ENCODE measurements at regions not wholly inside any gene's neighbourhood (a gene's known extent, or its start where the extent isn't known, plus 50 kb on each side); places are given as distances from the start of the nearest gene placed in this dataset.

DNA sequence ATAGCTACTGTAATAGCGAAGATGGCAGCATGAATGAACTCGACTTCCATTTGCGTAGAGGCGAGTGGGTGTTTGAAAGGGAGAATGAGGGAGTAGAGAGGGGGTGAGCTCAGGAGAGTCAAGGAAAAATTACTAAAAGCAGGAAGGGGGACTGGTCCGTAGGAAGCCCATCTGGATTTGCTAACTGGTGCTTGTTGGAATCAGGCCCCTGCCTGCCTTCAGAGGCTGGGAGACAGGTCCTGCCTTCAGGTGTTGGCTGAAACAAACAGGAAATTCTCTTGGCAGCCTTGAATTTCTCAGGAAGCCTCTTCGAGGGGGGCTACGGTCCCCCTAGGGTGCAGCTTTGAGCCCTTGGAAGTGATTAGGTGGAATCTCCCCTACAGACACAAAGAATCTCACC lies 121.7 kb downstream of the OLFM1 start:
- H3K4me3 Mint-ChIP-seq, result no peak overlapping the region
- no peak overlapping the region for H3K27ac Mint-ChIP-seq
- peaks cover 4% of the 10 kb centered on the region for H3K9me3 Mint-ChIP-seq
- no peaks in the 10 kb centered on the region for H3K36me3 Mint-ChIP-seq (ENCODE audit: low read depth)
- no peaks in the 10 kb centered on the region for H3K4me1 Mint-ChIP-seq
- DNase-seq, result no peak
- no peaks in the 10 kb centered on the region for H3K27me3 Mint-ChIP-seq
- intact Hi-C loops (cut with micrococcal nuclease), result no loop called here

DNA sequence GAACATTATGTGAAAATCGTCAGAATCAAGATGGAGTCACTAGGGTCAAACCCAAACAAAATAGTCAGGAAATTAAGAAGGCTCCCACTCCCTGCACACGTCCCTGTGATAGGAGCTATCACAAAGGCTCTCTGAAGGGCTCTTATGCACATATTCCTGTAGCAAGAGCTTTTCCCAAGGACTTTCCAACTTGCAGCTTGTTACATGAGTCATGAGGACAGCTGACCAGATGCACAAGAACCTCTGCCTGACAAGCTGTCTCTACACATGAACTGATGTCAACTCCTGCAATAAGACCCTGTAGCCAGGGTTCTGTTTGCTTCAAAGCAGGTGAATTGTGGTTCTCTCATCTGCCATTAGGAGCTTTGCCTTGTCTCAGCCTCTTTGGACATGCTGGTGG lies 122.4 kb downstream of the OLFM1 start:
- Mint-ChIP-seq H3K27ac (no peak overlapping the region), H3K36me3 (ENCODE audit: low read depth) (no peaks in the 10 kb centered on the region), H3K4me3 (no peak overlapping the region), H3K27me3 (no peaks in the 10 kb centered on the region), H3K4me1 (no peaks in the 10 kb centered on the region), H3K9me3 (peaks cover 4% of the 10 kb centered on the region)
- intact Hi-C loops (cut with micrococcal nuclease), result no loop called here
- no peak for DNase-seq

DNA sequence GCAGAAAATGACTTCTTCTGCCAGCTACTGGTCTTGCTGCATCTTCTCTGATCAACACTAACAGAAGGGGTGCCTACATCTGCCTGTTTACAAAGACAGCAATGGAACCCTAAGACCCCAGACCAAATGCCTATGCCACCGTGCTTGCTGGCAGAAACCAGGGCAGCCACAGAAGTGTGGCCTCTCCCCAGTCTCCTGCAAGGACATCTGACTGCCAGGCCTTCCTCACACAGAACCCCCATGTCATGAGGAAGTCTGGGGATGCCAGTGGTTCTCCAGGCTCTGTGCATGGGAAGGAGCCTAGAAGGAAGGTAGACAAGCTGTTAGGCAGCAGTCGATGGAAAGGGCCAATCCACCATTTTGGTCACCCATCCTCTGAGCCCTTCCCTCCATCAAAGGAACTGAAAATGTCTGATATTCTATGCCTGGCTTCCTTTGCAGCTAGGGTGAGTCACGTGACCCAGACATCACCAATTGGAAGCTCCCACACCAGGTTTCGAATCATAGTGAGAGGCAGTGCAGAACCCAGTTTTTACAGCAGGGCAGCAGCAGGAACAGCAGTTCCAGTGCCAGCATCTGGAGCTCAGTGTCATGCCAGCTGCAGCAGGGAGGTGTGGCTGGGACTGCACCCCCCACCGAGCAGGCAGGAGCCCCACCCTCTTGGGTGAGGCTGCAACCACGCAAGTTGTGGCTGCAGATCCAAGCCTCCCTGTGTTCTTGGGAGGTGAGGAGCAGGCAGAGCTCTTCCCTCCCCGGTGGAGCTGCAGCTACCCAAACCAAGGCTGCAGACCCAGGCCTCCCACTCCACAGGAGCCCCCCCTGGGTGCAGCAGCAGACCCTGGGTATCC lies 123.4 kb downstream of the OLFM1 start:
- intact Hi-C loops (cut with micrococcal nuclease), result no loop called here
- no peak for DNase-seq
- no peak overlapping the region for H3K27ac Mint-ChIP-seq
- no peak overlapping the region for H3K4me3 Mint-ChIP-seq
- peaks cover 4% of the 10 kb centered on the region for H3K9me3 Mint-ChIP-seq
- no peaks in the 10 kb centered on the region for H3K36me3 Mint-ChIP-seq (ENCODE audit: low read depth)
- no peaks in the 10 kb centered on the region for H3K27me3 Mint-ChIP-seq
- H3K4me1 Mint-ChIP-seq, result no peaks in the 10 kb centered on the region

DNA sequence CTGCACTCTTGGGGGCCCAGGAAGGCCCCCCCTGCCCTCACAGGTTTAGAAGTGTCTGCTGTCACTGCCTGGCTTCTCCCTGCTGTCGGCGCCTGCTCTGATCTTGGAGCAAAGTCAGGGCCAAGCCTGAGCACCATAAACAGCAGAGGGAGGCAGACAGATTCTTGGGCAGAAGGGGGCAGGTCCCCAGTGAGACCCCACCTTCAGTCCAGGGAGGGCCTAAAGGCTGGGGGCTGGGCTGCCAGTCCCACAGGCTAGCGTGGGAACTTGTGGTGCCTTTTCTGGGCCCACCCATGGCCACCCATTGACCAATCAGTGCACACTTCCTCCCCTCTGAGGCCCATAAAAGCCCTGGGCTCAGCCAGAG lies 124.0 kb downstream of the OLFM1 start:
- no peaks in the 10 kb centered on the region for H3K27me3 Mint-ChIP-seq
- H3K9me3 Mint-ChIP-seq, result peaks cover 4% of the 10 kb centered on the region
- no peaks in the 10 kb centered on the region for H3K4me1 Mint-ChIP-seq
- H3K27ac Mint-ChIP-seq, result no peak overlapping the region
- intact Hi-C loops (cut with micrococcal nuclease), result no loop called here
- DNase-seq, result no peak
- no peak overlapping the region for H3K4me3 Mint-ChIP-seq
- no peaks in the 10 kb centered on the region for H3K36me3 Mint-ChIP-seq (ENCODE audit: low read depth)

DNA sequence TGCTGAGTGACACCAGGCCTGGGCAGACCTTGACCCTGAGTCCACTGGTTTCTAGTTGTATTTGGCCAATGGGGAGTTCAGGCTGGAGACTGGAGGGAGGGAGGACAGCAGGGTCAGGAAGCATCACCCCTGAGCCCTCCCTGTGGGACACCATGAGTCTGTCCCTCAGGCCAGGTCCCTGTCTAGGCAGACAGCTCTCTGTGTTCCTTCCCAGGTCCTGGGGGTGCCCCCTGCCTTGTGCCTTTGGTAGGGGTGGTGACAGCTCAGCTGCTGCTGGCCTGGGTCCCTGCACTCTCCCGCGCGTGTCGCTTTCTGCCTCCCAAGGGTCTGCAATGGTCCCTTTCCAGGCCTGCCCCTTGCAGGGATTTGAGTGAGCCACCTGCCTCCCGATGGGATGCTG lies 125.5 kb downstream of the OLFM1 start:
- Mint-ChIP-seq H3K36me3 (ENCODE audit: low read depth) (no peaks in the 10 kb centered on the region), H3K9me3 (peaks cover 4% of the 10 kb centered on the region), H3K27ac (no peak overlapping the region), H3K4me3 (no peak overlapping the region), H3K27me3 (peaks cover 5% of the 10 kb centered on the region), H3K4me1 (no peaks in the 10 kb centered on the region)
- intact Hi-C loops (cut with micrococcal nuclease), result no loop called here
- no peak for DNase-seq

DNA sequence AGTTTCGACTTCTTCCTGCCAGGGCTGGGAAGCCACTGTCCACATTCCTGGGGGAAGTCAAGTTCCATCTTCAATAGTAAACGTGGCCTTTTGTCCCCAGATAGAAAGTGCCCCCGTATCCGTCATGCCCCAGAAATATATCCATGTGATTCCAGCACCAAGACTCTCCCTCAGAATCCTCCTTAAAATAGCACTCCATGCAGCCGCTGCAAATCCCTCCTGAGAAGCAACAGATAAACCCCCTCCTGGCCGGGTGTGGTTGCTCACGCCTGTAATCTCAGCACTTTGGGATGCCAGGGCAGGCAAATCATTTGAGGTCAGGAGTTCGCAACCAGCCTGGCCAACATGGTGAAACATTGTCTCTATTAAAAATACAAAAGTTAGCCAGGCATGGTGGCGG lies 126.1 kb downstream of the OLFM1 start:
- Mint-ChIP-seq H3K4me1 (no peaks in the 10 kb centered on the region), H3K4me3 (no peak overlapping the region), H3K27ac (no peak overlapping the region), H3K36me3 (ENCODE audit: low read depth) (no peaks in the 10 kb centered on the region), H3K27me3 (peaks cover 5% of the 10 kb centered on the region), H3K9me3 (peaks cover 4% of the 10 kb centered on the region)
- intact Hi-C loops (cut with micrococcal nuclease), result no loop called here
- no peak for DNase-seq

DNA sequence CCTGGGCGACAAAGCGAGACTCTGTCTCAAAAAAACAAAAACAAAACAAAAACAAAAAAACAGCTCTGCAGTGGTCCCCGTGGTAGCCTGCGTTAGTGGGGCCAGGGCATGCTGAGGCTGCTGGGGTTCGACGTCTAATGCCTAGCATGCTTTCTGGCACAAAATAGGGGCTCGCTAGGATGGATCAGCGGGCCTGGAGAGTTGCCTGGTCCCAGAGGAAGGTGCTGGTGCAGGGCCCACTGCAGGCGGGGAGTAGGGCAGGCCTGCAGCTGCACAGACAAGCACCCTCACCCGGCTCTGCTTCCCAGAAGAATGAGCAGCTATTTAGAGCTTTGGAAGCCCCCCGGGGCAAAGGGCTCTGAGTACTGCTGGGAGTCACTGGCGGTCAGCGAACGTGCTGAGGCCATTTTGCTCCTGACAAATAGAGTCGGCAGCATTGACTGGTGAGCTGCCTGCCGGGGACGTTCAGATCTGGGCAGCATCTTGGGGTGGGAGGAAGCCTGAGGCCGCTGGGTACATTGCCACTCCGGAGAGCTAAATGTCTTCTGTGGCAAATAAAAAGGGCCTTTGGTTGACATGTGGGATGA lies 126.7 kb downstream of the OLFM1 start:
- H3K27me3 Mint-ChIP-seq, result peaks cover 5% of the 10 kb centered on the region
- no peak overlapping the region for H3K27ac Mint-ChIP-seq
- DNase-seq, result no peak
- no peaks in the 10 kb centered on the region for H3K36me3 Mint-ChIP-seq (ENCODE audit: low read depth)
- H3K4me3 Mint-ChIP-seq, result no peak overlapping the region
- intact Hi-C loops (cut with micrococcal nuclease), result no loop called here
- H3K9me3 Mint-ChIP-seq, result peaks cover 4% of the 10 kb centered on the region
- H3K4me1 Mint-ChIP-seq, result no peaks in the 10 kb centered on the region

DNA sequence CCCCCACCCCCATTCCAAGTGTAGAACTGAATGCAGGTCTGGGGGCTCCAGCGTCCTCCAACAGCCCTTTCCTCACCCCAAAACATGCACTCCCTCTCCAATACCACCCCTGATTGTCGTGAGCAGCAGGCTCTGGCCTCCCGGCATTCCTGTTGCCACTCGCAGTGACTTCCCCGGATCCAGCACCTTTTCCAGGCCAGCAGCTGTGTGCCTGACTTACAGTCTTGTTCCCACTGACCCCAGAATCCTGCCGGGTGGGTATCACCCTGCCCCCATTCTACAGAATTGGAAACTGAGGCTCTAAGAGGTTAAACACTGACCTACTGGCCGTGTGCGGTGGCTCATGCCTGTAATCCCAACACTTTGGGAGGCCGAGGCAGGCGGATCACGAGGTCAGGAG lies 127.2 kb downstream of the OLFM1 start:
- Mint-ChIP-seq H3K36me3 (ENCODE audit: low read depth) (no peaks in the 10 kb centered on the region), H3K27me3 (peaks cover 5% of the 10 kb centered on the region), H3K4me3 (no peak overlapping the region), H3K27ac (no peak overlapping the region), H3K9me3 (peaks cover 4% of the 10 kb centered on the region), H3K4me1 (no peaks in the 10 kb centered on the region)
- intact Hi-C loops (cut with micrococcal nuclease), result no loop called here
- DNase-seq, result no peak

DNA sequence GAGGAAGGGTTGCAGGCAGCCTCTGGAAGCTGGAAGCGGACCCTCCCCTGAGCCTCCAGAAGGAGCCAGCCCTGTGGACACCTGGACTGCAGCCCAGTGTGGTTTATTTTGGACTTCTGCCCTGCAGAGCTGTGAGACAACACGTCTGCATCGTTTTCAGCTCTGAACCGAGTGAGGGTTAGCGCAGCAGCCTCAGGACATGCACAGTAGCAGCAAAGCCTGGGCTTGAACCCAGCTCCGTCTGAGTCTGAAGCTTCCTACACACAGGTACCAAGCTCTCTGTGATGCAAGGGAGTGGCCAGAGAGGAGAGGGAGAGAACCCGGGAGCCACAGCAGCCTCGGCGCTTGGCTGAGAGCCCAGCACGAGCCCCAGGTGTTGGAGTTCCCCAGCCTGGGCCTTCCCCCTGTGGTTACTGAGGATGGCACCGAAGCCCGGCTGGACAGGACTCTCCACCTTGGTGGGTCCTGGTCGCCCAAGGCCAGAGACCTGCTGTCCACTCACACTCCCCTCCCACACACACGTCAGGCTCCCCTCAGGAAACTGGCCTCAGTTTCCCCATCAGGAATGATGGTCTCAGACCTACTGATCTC lies 128.2 kb downstream of the OLFM1 start:
- Mint-ChIP-seq H3K9me3 (peaks cover 4% of the 10 kb centered on the region), H3K36me3 (ENCODE audit: low read depth) (no peaks in the 10 kb centered on the region), H3K27me3 (peaks cover 5% of the 10 kb centered on the region), H3K27ac (no peak overlapping the region), H3K4me1 (no peaks in the 10 kb centered on the region), H3K4me3 (no peak overlapping the region)
- no peak for DNase-seq
- intact Hi-C loops (cut with micrococcal nuclease), result no loop called here

DNA sequence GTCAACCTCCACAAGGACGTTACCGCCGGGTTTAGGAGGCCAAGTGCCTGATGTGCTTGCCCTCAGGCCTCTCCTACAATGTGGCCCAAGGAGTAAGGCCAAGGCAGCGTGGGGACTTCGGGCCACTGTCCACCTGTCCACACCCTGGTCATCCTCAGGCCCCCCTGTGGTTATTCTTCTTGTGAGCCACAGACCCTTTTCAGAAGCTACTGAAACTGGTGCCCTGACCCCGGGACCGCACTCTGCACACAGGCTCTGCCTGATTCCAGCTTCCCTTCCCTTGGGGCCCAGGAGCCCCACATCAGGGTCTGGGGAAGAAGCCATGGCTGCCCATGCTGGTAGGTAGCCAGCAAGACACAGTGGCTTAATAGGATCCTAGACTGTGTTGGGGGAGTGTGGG lies 128.8 kb downstream of the OLFM1 start:
- peaks cover 5% of the 10 kb centered on the region for H3K27me3 Mint-ChIP-seq
- intact Hi-C loops (cut with micrococcal nuclease), result no loop called here

DNA sequence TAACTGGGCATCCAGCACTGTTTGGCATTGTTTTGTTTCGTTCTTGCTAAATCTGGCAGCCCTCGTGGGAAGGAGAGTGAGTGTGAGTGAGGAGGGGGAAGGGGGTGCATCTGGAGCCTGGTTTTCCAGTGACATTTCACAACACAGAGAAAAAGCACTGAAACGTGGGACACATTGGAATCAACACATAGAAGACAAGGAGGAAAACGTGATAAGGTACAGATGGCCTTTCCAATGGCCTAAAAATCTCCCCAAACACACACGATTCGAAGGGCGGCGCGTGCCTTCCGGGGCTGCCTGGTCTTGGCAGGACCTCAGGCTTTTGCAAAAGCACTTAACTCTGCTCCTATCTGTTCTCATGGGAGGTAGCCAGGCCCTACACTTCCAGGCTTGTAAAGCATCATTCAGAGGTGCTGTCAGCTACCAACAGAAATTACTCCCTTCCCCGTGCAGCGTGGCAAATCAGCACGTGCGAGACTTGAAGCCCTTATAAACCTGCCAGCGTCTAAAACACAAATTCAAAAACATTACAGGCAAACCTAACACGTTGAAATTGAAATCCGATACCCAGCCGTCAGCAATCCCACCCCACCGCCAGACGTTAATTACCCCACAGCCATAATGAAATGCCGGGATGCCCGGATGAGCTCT lies 129.4 kb downstream of the OLFM1 start:
- H3K4me1 Mint-ChIP-seq, result no peaks in the 10 kb centered on the region
- no peaks in the 10 kb centered on the region for H3K36me3 Mint-ChIP-seq (ENCODE audit: low read depth)
- peaks cover 5% of the 10 kb centered on the region for H3K27me3 Mint-ChIP-seq
- no peak overlapping the region for H3K4me3 Mint-ChIP-seq
- no peak overlapping the region for H3K27ac Mint-ChIP-seq
- peaks cover 4% of the 10 kb centered on the region for H3K9me3 Mint-ChIP-seq
- no peak for DNase-seq
- intact Hi-C loops (cut with micrococcal nuclease), result no loop called here

More for the DNA sequence above, 128.8 kb downstream of the OLFM1 start:
- H3K9me3 Mint-ChIP-seq, result peaks cover 4% of the 10 kb centered on the region
- H3K36me3 Mint-ChIP-seq (ENCODE audit: low read depth), result no peaks in the 10 kb centered on the region
- H3K4me3 Mint-ChIP-seq, result no peak overlapping the region
- DNase-seq, result no peak
- no peaks in the 10 kb centered on the region for H3K4me1 Mint-ChIP-seq
- H3K27ac Mint-ChIP-seq, result no peak overlapping the region

DNA sequence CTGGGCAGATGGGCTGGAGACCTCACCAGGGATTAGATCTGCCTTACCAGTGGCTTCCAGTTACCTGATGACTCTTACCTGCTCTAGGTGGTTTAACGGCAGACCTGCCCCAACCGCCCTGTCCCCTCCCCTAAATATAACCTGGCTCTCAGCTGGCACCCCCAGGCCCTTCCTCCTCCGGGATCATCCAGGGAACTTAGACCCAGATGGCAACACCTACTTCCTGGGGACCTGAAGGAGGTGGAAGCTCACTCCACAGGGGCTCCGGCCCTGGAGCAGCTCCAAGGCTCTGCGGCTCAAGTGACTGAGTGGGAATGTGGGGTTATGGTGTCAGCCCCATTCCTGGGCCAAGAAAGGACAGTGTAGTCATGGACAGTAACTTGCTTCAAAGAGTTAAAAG lies 130.4 kb downstream of the OLFM1 start:
- Mint-ChIP-seq H3K9me3 (no peaks in the 10 kb centered on the region), H3K4me3 (no peak overlapping the region), H3K36me3 (ENCODE audit: low read depth) (no peaks in the 10 kb centered on the region), H3K27ac (no peak overlapping the region), H3K4me1 (no peaks in the 10 kb centered on the region), H3K27me3 (peaks cover 5% of the 10 kb centered on the region)
- intact Hi-C loops (cut with micrococcal nuclease), result no loop called here
- DNase-seq, result no peak

DNA sequence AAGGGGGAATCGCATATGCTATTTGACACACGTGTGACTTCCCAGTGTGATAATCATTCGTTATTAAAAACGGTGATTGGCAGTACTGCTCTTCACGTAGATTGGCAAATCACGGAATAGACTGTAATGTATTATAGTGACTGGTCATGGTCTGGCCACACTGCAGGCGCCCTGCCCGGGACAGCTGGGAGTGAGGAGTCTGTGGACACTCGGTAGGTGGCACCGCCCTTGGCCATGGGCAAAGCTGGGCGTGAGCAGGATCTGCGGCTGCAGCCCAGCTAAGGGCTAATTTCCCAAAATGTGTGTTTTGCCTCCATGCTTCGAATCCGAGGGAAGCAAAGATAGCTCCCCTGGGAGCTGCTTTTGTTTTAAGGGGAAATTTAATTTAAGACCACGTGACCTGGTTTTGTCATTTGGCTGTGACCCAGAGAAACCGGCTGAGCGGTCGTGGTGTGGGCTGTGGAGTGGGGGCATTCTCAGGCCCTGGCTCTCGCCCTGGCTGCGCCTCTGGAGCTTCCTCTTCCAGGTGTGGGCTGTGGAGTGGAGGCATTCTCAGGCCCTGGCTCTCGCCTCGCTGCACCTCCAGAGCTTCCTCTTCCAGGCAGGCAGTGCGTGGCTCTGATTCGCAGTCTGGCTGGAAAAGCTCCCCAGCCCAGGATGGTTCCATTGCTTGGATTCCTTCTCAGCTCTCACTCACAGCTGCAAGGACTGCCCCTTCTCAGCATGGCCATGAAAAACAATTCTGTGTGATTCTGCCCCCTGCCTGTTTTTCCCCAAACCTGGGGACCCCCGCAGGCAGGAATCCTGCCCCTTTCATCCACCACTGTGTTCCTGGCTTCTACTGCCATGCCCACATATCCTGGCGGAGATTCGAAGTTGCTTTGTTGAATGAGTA lies 131.1 kb downstream of the OLFM1 start:
- no peaks in the 10 kb centered on the region for H3K9me3 Mint-ChIP-seq
- no peak for DNase-seq
- peaks cover 5% of the 10 kb centered on the region for H3K27me3 Mint-ChIP-seq
- no peaks in the 10 kb centered on the region for H3K4me1 Mint-ChIP-seq
- intact Hi-C loops (cut with micrococcal nuclease), result no loop called here
- no peak overlapping the region for H3K27ac Mint-ChIP-seq
- no peak overlapping the region for H3K4me3 Mint-ChIP-seq
- H3K36me3 Mint-ChIP-seq (ENCODE audit: low read depth), result no peaks in the 10 kb centered on the region
